ENCODE measurements at regions not wholly inside any gene's neighbourhood (a gene's known extent, or its start where the extent isn't known, plus 50 kb on each side); places are given as distances from the start of the nearest gene placed in this dataset.

- Mint-ChIP-seq H3K27me3 (ENCODE audit: unreplicated experiment) (no peaks in the 10 kb centered on the region), H3K9me3 (ENCODE audit: unreplicated experiment) (no peaks in the 10 kb centered on the region), H3K4me1 (ENCODE audit: unreplicated experiment) (no peaks in the 10 kb centered on the region), H3K27ac (ENCODE audit: unreplicated experiment) (no peak overlapping the region), H3K36me3 (ENCODE audit: low read depth, unreplicated experiment) (no peaks in the 10 kb centered on the region), H3K4me3 (ENCODE audit: unreplicated experiment) (no peak overlapping the region)
- TF ChIP-seq CTCF (IDR thresholded peaks at IDR 0.05; ENCODE audit: unreplicated experiment): no peak
- no peak for DNase-seq (ENCODE audit: low spot score)
Observed at GRCh38 chr11:80637571-80637970, 1196.7 kb upstream of the TENM4 start.

GRCh38 chr11:80636999-80637398, 1196.2 kb upstream of the TENM4 start:
- Mint-ChIP-seq H3K4me3 (ENCODE audit: unreplicated experiment) (no peak overlapping the region), H3K4me1 (ENCODE audit: unreplicated experiment) (no peaks in the 10 kb centered on the region), H3K27me3 (ENCODE audit: unreplicated experiment) (no peaks in the 10 kb centered on the region), H3K36me3 (ENCODE audit: low read depth, unreplicated experiment) (no peaks in the 10 kb centered on the region), H3K9me3 (ENCODE audit: unreplicated experiment) (no peaks in the 10 kb centered on the region), H3K27ac (ENCODE audit: unreplicated experiment) (no peak overlapping the region)
- no peak for DNase-seq (ENCODE audit: low spot score)
- no peak for TF ChIP-seq CTCF (IDR thresholded peaks at IDR 0.05; ENCODE audit: unreplicated experiment)

- DNase-seq (ENCODE audit: low spot score): no peak
- Mint-ChIP-seq H3K4me3 (ENCODE audit: unreplicated experiment) (no peak overlapping the region), H3K9me3 (ENCODE audit: unreplicated experiment) (no peaks in the 10 kb centered on the region), H3K4me1 (ENCODE audit: unreplicated experiment) (no peaks in the 10 kb centered on the region), H3K27ac (ENCODE audit: unreplicated experiment) (no peak overlapping the region), H3K36me3 (ENCODE audit: low read depth, unreplicated experiment) (no peaks in the 10 kb centered on the region), H3K27me3 (ENCODE audit: unreplicated experiment) (no peaks in the 10 kb centered on the region)
- no peak for TF ChIP-seq CTCF (IDR thresholded peaks at IDR 0.05; ENCODE audit: unreplicated experiment)
Observed at GRCh38 chr11:80635178-80635577, 1194.3 kb upstream of the TENM4 start.

GRCh38 chr11:80632691-80633090, 1191.9 kb upstream of the TENM4 start:
- Mint-ChIP-seq H3K4me3 (ENCODE audit: unreplicated experiment) (no peak overlapping the region), H3K4me1 (ENCODE audit: unreplicated experiment) (no peaks in the 10 kb centered on the region), H3K36me3 (ENCODE audit: low read depth, unreplicated experiment) (no peaks in the 10 kb centered on the region), H3K27ac (ENCODE audit: unreplicated experiment) (no peak overlapping the region), H3K9me3 (ENCODE audit: unreplicated experiment) (no peaks in the 10 kb centered on the region), H3K27me3 (ENCODE audit: unreplicated experiment) (no peaks in the 10 kb centered on the region)
- no peak for TF ChIP-seq CTCF (IDR thresholded peaks at IDR 0.05; ENCODE audit: unreplicated experiment)
- DNase-seq (ENCODE audit: low spot score): no peak

- H3K4me3 Mint-ChIP-seq (ENCODE audit: unreplicated experiment): no peak overlapping the region
- no peaks in the 10 kb centered on the region for H3K4me1 Mint-ChIP-seq (ENCODE audit: unreplicated experiment)
- no peaks in the 10 kb centered on the region for H3K9me3 Mint-ChIP-seq (ENCODE audit: unreplicated experiment)
- no peaks in the 10 kb centered on the region for H3K36me3 Mint-ChIP-seq (ENCODE audit: low read depth, unreplicated experiment)
- H3K27me3 Mint-ChIP-seq (ENCODE audit: unreplicated experiment): no peaks in the 10 kb centered on the region
- H3K27ac Mint-ChIP-seq (ENCODE audit: unreplicated experiment): no peak overlapping the region
- no peak for TF ChIP-seq CTCF (IDR thresholded peaks at IDR 0.05; ENCODE audit: unreplicated experiment)
- no peak for DNase-seq (ENCODE audit: low spot score)
Observed at GRCh38 chr11:80632156-80632555, 1191.3 kb upstream of the TENM4 start.
